ENCODE measurements at regions not wholly inside any gene's neighbourhood (a gene's known extent, or its start where the extent isn't known, plus 50 kb on each side); places are given as distances from the start of the nearest gene placed in this dataset.
"Not testable (repeated sequence)": the region's sequence is repeated elsewhere in the genome, so short reads cannot be mapped to it uniquely, and the experiment has no call there.

GRCh38 chr2:90011101-90011443 is 1319.6 kb downstream of the RPIA start:
- TF ChIP-seq, protein P1, sequence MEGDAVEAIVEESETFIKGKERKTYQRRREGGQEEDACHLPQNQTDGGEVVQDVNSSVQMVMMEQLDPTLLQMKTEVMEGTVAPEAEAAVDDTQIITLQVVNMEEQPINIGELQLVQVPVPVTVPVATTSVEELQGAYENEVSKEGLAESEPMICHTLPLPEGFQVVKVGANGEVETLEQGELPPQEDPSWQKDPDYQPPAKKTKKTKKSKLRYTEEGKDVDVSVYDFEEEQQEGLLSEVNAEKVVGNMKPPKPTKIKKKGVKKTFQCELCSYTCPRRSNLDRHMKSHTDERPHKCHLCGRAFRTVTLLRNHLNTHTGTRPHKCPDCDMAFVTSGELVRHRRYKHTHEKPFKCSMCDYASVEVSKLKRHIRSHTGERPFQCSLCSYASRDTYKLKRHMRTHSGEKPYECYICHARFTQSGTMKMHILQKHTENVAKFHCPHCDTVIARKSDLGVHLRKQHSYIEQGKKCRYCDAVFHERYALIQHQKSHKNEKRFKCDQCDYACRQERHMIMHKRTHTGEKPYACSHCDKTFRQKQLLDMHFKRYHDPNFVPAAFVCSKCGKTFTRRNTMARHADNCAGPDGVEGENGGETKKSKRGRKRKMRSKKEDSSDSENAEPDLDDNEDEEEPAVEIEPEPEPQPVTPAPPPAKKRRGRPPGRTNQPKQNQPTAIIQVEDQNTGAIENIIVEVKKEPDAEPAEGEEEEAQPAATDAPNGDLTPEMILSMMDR (IDR thresholded peaks at IDR 0.05): not testable (repeated sequence)
- not testable (repeated sequence) for TF ChIP-seq EP300 (IDR thresholded peaks at IDR 0.05)

All from gastroesophageal sphincter (tissue), 3 donors.